NCI-H526 treated with DMSO at 0.1 percent for 48 hours (cell line): ENCODE measurements at regions not wholly inside any gene's neighbourhood (a gene's known extent, or its start where the extent isn't known, plus 50 kb on each side); places are given as distances from the start of the nearest gene placed in this dataset.

Source experiments
- DNase-seq: peaks from one replicate; lab custom pipeline; 2025; lab: John Stamatoyannopoulos, UW

GRCh38 chr10:8487346-8487745 lies 432.9 kb downstream of the GATA3 start:
- no peak for DNase-seq

GRCh38 chr10:8489232-8489631 lies 434.7 kb downstream of the GATA3 start:
- DNase-seq, result no peak

- no peak for DNase-seq
These were observed 435.3 kb downstream of the GATA3 start for GRCh38 chr10:8489823-8490222.

- no peak for DNase-seq
These were observed 443.8 kb downstream of the GATA3 start for GRCh38 chr10:8498290-8498689.

GRCh38 chr10:8498881-8499280 lies 444.4 kb downstream of the GATA3 start:
- no peak for DNase-seq

- DNase-seq, result no peak
These were observed 444.8 kb downstream of the GATA3 start for GRCh38 chr10:8499312-8499711.

- no peak for DNase-seq
These were observed 445.4 kb downstream of the GATA3 start for GRCh38 chr10:8499752-8500390.

GRCh38 chr10:8502573-8502972 lies 448.1 kb downstream of the GATA3 start:
- no peak for DNase-seq

- DNase-seq, result no peak
These were observed 450.0 kb downstream of the GATA3 start for GRCh38 chr10:8504499-8504898.

GRCh38 chr10:8507156-8507555 lies 452.7 kb downstream of the GATA3 start:
- DNase-seq, result no peak

- no peak for DNase-seq
These were observed 454.4 kb downstream of the GATA3 start for GRCh38 chr10:8508882-8509281.

GRCh38 chr10:8510471-8510870 lies 456.0 kb downstream of the GATA3 start:
- DNase-seq, result no peak

- no peak for DNase-seq
These were observed 456.5 kb downstream of the GATA3 start for GRCh38 chr10:8511026-8511425.

- no peak for DNase-seq
These were observed 459.0 kb downstream of the GATA3 start for GRCh38 chr10:8513155-8514147.

GRCh38 chr10:8520382-8520781 lies 465.9 kb downstream of the GATA3 start:
- DNase-seq, result no peak

- no peak for DNase-seq
These were observed 473.3 kb downstream of the GATA3 start for GRCh38 chr10:8527773-8528172.

- DNase-seq, result no peak
These were observed 476.6 kb downstream of the GATA3 start for GRCh38 chr10:8531116-8531515.

- DNase-seq, result no peak
These were observed 478.2 kb downstream of the GATA3 start for GRCh38 chr10:8532647-8533046.

GRCh38 chr10:8533462-8533861 lies 479.0 kb downstream of the GATA3 start:
- no peak for DNase-seq

GRCh38 chr10:8534096-8534495 lies 479.6 kb downstream of the GATA3 start:
- no peak for DNase-seq

- no peak for DNase-seq
These were observed 480.4 kb downstream of the GATA3 start for GRCh38 chr10:8534891-8535290.

- DNase-seq, result no peak
These were observed 484.6 kb downstream of the GATA3 start for GRCh38 chr10:8539056-8539455.

GRCh38 chr10:8543361-8544056 lies 489.0 kb downstream of the GATA3 start:
- DNase-seq, result no peak
